ENCODE measurements at regions not wholly inside any gene's neighbourhood (a gene's known extent, or its start where the extent isn't known, plus 50 kb on each side); places are given as distances from the start of the nearest gene placed in this dataset.

DNA sequence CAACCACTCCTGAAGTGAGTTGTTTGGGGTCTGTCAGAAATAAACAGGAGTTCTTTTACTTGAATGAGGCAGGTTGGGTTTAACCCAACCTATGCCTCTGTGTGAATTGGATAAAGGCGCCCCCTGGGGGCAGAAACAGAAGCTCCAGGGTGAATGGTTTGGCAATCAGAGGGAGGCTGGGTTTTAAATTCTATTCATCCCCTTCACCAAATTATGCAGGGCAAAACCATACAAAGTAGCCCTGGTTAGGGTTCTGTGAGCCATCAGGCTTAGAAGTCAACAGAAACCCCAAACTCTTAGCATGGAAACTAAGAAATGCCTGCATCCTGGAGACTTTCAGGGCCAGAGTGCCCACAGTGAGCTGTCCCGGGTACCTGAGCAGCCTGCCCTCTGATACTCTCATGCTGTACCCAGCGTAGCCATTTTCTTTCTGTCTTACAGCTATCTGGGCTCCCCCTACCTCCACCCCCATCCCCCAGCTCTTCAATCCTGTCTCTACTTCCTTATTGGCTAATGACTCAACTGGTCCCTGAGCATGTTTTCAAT is 241.5 kb downstream of the ICOS start:
- TF ChIP-seq CTCF (IDR thresholded peaks at IDR 0.05) (peak; percentile 44 to 61 (median 52)), POLR2A (IDR thresholded peaks at IDR 0.05) (no peak)

Data from right lobe of liver (tissue), 4 donors.